CD4-positive, alpha-beta T cell treated with Interleukin-6 at 100 ng/mL for 8 hours (primary cell): ENCODE measurements at regions not wholly inside any gene's neighbourhood (a gene's known extent, or its start where the extent isn't known, plus 50 kb on each side); places are given as distances from the start of the nearest gene placed in this dataset.

ENCODE experiments used
- DNase-seq: peaks from one replicate; pipeline ENCODE4 v3.0.0-alpha.2; 2020; ENCODE audit warnings: mixed read lengths, low spot score

DNA sequence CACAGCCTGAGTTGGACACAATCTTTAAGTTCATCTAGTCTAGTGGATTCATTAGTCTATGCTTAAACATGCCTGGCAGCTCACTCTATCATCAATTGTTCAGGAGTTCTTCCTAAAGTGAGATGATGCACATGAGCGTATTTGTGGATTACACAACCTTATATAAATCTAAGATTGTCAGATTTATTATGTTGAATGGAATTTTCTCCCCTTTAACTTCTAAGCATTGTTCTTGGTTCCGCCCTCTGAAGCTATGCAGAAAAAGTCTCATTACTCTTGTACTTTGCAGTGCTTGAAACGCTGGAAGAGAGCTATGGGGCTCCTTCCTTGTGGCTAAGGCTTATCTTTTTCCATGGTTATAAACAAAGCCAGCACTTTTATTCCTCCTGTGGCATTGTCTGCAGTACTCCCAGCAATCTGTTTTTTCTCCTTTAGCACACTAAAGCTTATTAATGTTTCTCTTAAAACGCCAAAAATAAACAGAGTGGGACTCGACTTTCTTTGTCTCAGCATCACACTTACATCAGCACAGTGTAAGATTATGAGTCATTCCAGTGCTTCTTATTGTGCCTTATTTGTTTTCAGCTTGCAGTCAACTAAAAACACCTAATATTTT is 316.8 kb upstream of the CAMK1G start:
- DNase-seq = no peak

DNA sequence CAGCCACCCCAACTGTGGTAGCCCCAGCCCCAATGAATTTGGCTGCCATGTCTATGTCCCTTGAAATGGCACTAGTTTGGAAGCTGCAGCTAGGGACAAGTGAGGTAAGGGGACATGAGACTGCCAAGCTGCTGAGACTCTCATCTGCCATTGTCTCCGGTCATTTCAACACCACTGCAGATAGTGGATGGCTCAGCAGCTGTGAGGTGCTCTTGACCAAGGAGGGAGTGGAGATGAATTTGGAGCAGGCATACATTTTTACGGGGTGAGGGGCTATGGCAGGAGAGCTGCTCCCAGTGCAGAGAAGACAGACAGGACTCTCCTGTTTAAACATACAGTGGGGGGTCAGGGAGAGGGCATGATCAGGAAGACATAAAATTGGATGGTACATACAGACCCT is 315.5 kb upstream of the CAMK1G start:
- no peak for DNase-seq

DNA sequence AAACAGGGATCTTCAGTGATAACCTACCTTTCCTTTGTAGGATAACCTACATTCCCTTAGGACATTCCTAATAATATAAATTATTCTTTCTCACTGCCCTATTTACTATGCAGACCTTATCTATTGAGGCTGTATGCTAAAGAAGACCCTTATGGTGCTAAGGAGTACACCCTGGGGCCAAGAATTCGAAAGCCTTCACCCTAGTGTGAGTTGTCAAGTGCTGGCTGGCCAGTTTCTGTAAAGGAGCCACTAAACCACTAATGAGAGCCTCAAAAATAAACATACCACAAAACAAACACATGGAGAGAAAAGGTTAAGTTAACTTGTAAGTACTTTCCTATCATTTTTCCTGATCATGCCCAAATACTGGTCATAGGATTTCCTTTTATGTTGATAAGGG is 315.0 kb upstream of the CAMK1G start:
- no peak for DNase-seq

DNA sequence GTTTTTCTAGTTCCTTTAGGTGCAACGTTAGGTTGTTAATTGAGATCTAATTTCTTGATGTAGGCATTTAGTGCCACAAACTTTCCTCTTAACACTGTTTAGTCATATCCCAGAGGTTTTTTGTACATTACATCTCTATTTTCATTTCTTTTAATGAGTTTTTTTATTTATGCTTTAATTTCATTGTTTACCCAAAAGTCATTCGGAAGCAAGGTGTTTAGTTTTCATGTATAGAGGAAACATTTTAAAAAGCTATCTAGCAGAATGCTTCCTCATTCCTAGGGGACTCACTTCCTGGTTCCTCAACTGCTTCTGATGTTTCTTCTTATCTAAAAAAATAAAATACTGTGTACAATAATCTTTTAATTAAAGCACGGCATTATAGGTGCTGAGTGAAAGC is 307.2 kb upstream of the CAMK1G start:
- no peak for DNase-seq

DNA sequence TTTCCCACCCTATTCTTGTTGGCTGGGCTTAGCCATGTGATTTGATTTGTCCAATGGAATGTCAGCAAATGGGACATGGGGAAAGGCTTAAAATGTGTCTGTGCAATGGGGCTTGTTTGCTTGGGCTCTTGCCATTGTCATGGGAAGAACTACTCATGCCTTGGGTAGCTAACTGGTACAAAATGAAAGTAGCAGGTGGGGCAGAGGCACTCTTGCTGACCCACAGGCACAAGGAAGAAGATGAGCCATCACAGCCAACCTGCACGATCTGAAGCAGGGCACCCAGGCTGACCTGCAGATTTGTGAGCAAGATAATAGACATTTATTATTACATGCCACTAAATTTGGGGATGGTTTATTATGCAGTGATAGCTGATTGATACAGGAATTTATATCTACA is 305.9 kb upstream of the CAMK1G start:
- DNase-seq = no peak

DNA sequence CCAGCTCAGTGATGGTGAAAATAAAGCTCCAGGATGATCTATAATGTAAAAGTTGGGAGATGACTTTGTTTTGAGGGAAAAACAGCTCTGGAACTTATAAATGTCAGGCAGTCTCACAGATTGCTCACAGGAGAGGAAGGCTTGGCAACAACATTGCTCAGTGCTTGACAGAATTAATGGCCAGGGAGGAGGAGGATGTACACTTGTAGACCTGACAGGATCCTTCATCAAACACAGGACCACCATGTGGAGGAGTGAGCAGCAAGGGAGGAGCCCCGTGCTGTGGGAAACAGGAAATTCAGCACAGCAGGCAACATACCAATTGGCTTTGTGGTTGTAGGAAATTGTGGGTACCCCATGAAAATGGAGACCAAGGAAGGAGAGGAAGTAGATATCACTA is 291.8 kb upstream of the CAMK1G start:
- DNase-seq = no peak

DNA sequence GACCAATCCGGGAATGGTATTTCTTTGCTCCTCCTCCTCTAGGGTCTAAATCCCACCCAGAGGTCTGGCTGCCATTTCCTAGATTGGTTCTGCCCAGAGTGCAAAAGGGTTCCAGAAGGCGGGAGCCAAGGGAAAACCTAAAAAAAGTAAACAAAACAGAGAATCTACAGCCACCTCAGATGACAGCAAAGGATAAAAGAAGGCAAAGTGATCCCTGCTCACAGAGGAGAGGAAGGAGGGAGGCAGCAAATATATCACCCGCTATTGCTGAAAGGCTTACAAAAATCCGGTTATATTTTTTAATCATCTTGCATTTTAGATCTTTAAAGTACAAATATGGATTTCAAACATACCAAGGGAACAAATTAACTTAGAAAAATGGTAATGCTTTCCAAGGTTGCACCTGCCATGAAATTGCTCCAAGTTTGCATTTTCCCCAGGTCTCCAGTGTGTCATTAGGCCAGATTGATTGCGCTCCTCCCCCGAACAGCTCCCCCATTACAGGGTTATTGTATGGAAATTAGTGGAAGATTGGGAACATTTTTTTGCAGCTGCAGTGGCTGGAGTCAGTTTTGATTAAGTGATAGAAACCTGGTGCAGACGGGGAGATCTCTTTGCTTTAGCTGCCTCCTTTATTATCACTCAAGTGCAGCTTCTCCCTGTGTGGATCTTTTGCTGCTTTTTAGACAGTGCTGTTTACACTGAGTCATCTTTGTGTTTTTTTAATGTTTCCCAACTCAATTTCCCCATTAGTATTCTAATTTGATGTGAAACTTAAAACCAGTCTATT is 280.5 kb upstream of the CAMK1G start:
- DNase-seq = no peak

DNA sequence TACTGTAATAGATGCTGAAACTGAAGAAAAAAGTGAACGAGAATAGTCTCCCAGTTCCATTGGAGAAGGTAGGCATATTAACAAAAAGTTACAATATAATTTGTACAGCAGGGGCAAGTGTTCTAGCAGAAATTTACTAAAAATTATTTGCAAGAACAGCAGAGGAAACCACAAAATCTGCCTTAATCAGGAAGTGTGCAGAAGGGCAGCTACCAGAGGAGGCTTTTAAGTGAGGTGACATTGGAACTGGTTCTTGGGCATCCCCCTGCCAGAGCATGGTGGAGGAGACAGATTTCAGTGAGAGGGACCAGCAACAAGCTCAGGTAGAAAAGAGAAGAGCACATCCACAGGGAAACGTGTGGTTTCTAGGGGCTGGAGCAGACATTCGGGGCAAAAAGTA is 279.3 kb upstream of the CAMK1G start:
- DNase-seq = no peak

DNA sequence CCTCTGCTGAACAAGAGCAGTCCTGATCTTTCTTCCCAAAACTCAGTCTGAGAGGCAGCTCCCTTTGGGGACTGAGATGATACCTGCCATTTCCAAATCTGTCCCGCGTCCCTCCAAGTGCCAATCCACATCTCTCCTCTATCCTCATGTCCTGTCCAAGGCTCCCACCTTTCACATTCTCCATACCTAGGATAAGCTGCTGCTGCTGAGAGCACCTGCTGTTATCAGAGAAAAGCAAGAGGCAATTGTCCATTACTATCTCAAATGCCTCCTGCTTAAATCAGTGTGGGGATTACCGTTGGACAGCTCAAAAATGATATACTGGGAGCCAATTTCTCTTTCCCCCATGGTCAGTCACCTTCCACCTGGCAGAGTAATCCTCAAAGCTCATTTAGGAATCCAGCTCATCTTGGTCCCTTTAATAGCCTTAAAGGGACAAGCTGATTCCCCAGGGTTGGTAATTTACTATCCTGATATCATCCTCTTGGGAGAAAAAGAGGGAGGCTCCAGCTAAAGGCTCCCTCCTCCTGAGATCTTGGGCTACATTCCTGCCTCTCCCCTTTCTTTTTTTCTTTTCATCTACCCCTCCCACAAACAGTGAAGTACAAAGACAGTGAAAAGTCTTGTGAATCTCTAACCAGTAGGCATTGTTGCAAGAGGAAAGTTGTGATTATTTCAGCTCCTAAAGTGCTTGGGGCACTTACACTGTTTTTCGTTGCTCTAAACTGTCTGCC is 278.1 kb upstream of the CAMK1G start:
- no peak for DNase-seq

DNA sequence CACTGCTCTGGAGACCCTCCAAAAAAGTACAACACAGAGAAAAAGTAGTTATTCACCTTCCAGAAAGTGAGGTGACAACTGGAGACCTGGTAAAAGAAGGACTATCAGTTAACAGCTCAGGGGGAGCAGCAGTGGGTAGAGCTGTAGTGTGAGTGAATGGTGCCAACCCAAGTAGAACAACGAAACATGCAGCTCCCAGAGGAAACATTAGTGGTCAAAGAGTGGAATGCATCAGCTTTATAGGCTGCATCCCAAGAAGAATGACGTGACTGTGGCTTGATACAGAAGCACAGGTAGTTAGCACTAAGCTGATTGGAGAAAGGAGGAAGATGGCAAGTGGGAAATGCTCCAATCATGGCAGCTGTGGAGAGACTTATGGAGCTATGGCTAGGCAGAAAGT is 275.7 kb upstream of the CAMK1G start:
- DNase-seq = no peak

DNA sequence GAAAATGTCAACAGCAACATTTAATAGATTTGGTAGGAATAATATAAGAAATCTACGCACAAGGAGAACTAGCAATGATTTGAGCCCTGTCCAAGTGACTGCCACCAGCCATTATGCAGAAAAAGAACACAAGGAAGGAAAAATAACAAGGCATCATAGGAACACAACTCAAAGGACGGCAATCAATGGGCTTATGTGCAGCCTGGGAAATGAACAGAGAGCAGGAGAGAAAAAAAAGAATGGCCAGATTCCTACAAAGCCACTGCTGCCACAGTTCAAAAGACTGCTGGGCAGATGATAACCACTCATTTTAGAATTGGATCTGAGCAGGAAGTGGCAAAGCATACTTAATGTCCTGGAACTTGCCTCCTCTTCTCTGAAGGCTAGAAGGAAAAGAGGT is 274.3 kb upstream of the CAMK1G start:
- DNase-seq = no peak

DNA sequence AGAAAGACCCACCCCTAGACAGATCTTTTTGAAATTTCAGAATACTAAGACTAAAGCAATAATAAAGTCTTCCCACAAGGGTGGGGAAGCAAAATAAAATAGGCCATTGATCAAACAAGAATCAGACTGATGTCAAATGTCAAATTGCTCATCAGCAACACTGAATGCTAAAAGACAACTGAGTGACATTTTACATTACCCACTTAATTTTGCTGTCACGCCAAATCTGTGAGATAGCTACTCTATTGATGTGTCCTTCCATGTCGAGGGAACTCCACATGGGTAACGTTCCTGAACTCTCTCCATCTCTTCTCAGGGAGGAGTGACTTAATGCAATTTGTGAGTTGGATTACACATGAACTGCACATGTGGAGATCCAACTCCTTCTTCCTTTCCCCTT is 271.7 kb upstream of the CAMK1G start:
- DNase-seq = no peak

DNA sequence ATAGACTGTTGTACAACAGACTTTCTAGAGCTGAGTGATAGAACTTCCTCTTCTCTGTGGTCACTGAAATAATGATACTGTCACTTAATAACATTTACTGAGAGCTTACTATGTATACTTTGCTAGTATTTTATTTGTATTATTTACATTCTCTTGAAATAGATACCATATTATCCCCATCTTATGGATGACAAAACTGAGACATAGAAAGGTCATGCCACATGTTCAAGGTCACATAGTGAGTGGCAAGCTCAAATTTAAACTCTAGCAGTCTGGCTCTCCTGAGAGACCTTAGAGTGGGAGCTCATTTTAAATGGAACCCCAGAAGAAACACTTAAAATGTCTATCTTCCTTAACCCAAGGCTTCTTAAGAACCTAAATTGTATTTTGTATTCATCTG is 266.6 kb upstream of the CAMK1G start:
- no peak for DNase-seq

DNA sequence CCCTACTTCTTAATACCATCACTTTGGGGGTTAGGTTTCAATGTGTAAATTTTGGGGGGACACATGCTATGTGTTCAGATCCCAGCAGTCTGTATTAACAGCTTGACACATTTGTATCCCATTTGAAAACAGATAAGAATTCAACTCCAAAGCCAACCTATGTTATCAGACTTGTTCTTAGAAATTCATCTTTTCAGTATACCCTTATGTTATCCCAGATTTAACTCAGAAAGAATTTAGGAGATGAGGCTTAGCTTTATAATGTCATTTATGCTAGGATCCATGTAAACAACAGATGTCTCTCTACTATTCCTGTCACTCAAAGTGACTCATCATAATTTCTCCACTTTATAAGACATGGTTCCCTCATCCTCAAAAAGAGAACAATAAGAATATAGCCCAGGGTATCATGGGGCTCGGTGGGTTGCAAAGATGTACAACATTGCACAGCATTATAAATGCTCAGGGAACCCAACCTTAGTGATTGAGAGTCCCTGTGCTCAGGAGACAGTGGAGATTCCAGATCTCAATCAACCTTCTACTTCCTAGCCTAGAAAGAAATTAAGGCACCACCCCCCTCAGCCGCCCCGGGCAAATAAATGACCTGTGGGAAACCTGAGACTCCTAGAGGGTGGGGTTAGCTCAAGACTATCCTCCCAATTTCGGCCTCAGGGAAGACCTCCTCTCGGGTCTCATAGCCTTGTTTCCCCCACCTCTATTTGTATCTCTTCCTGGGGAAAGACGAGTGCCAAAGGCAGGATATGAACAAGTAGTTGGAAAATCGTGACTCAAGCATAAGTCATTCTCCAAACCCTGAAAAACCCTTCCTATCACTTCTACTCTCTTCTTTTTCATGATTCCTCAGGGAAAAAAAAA is 265.1 kb upstream of the CAMK1G start:
- no peak for DNase-seq

DNA sequence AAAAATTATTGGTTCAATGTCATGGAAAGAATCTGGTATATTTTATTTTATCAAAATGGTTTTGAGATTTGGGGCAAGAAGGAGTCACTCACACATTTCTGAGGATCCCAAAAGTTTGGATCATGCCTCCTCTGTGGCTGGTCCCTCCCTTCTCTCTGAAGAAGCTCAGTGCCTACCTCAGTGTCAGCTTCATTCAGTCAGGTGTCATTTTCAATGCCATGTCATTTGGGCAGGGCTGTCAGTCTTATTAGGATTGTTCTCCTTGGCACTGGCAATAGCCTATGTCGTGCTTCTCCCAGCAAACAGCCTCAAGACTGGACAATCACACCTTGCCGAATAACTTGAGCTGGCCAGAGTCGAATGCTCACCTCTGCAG is 264.5 kb upstream of the CAMK1G start:
- no peak for DNase-seq

DNA sequence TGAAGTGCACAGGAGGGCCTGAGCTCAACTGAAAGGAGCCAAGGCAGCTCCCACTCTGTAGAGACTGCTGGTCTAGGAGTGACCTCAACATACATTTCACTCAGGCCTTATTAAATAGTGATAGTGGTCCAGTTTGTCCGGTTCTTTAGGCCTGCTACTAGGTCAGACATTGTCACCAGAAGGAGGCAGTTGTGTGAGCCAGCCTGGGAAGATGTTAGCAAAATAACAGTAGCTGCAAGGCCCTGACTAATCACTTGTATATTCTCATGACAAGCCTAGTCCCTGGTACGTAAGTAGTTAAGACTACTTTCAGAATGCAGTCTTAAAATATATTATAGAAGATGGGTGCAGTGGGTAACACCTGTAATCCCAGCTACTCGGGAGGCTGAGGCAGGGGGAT is 264.0 kb upstream of the CAMK1G start:
- DNase-seq = no peak

DNA sequence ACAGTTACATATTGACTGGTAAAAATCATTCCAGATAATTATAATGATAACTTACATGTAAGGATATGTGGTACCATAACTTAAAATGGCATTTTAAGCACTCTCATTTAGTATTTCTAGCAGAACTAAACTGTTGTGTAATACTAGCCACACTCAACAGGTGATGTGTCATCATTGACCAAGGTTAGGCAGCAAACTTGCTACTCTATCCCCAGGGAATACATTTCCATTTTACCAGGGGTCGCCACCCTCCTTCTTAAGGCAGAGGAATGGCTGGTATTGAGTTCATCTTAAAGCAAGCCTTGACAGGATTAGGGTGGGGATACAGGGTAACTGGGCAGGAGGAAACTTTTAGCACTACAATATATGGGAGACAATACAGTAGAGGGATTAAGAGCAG is 259.8 kb upstream of the CAMK1G start:
- DNase-seq = no peak

DNA sequence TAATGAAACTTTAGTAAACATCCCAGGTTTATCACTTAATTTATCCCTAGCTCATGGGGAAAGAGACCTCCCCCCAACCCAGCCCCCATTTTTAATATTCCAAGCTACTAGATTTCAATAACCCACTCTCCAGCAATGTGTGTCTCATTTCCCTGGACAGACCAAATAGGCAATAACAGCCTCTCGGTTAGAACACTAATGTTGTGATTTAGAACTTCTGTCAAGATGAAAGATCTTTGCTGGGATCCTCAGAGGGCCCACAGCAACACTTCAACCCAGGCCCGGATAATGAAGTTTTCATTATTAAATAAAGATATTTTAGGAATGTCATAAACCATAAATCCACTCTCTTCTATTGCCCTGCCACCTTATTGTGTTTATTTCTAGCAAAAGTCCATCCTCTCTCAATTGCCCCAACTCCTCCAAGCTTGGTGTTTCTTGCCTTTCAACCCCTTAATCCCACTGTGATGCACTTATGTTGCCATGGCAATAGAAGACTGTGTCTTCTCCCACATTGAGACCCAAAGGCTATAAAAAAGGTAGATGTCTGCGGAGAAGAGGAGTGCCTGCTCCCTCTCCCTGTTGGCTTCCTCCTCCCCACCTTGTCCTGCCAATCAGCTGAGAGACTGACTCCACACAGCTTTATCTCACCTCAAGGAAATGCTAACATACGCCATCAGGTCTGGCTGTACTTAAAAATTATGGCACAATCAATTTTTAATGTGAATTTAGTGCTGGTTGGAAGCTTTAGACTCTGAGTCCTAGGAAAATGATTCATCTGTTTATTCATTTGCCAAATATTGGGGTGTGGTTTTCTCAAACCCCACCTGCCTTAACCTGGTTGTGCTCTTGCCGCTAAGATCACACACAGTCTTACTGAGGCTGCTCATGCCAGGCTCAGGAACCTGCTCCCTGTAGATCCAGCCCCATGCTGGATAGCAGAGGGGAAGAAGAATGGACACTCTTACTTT is 258.3 kb upstream of the CAMK1G start:
- no peak for DNase-seq

DNA sequence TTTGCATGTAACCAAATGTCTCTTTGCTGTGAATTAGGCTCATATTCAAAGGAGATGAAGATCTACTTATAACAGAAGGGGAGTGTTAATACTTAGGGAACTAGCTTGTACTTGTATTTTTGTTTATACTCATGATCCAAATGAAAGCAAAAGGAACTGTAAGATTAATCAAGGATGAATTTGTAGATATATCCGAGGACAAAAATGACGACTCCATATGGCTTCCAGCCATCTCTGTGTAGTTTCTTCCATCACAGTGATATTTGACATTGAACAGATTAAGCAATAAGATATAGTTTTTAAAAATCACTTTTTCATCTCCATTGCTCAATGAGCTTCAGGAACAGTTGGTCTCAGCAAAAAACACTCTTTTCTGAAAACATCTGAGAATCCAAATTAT is 257.4 kb upstream of the CAMK1G start:
- no peak for DNase-seq

DNA sequence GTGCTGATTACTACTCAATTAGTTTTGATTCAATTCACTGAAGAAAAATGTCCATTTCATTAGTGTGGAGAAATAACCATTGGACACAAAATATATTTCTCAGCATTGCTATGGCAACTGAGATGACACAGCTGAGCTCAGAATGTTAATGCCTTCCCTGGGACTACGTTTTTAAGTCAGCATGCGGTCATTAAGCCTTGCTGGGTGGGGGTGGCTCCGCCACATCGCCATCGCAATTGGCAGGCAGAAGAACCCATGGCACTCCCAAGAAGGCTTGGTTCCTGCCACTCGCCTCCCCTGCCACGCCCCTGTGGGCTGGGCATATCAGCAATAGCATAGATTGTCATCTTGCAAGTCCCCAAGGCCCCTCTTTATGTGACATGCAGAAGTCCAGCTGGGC is 256.7 kb upstream of the CAMK1G start:
- DNase-seq = no peak

DNA sequence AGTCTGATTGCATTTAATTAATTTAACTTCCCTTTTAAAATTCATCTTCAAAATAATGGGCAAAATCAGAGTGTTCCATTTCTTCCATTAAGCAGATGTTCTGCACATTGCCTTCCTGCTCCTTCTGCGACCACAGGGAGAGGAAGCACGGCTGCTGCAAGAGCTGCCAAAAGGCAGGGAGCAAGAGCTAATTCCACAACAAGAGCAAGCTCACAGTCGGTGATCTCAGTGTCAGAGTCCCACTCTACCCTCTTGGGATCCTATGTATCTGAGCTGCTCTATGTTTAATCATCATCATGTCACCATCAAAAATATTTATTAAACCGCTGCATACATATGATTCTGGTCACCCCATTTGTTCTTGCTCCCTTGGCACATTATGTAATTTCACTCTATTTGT is 255.3 kb upstream of the CAMK1G start:
- DNase-seq = no peak
